Progenitor cell of endocrine pancreas (in vitro differentiated cells): ENCODE measurements at regions not wholly inside any gene's neighbourhood (a gene's known extent, or its start where the extent isn't known, plus 50 kb on each side); places are given as distances from the start of the nearest gene placed in this dataset.
"Not testable (repeated sequence)": the region's sequence is repeated elsewhere in the genome, so short reads cannot be mapped to it uniquely, and the experiment has no call there.

Source experiments
- DNase-seq: peaks from one replicate; pipeline ENCODE4 v3.0.0; 2021; ENCODE audit warnings: low spot score; ENCODE audit not compliant: unreplicated experiment
- H3K27ac Mint-ChIP-seq: 2 replicates; pipeline ENCODE4 v1.8.0; 2021; ENCODE audit warnings: mild to moderate bottlenecking, moderate library complexity, mixed read lengths
- H3K27me3 Mint-ChIP-seq: 2 replicates; pipeline ENCODE4 v1.8.0; 2021; ENCODE audit warnings: mixed read lengths
- H3K36me3 Mint-ChIP-seq: 2 replicates; pipeline ENCODE4 v1.8.0; 2022; ENCODE audit warnings: mixed read lengths; ENCODE audit not compliant: insufficient read depth
- H3K4me1 Mint-ChIP-seq: 2 replicates; pipeline ENCODE4 v1.8.0; 2021; ENCODE audit warnings: low read depth, mixed read lengths
- H3K4me3 Mint-ChIP-seq: 2 replicates; pipeline ENCODE4 v1.8.0; 2021; ENCODE audit warnings: low read depth, mild to moderate bottlenecking, moderate library complexity, mixed read lengths
- H3K9me3 Mint-ChIP-seq: 2 replicates; pipeline ENCODE4 v1.8.0; 2021; ENCODE audit warnings: low read depth, mixed read lengths
- TF ChIP-seq, protein P1 (sequence below): fragments of 200-600 bp; sonication (generic); IDR thresholded peaks from one replicate; pipeline ENCODE4 v1.5.0; 2021; ENCODE audit warnings: antibody characterized with exemption, mild to moderate bottlenecking; ENCODE audit not compliant: unreplicated experiment

- not testable (repeated sequence) for H3K27me3 Mint-ChIP-seq, DNase-seq, H3K4me3 Mint-ChIP-seq
- Mint-ChIP-seq H3K9me3 (peaks cover 10% of the 10 kb centered on the region), H3K27ac (peak overlapping the region; percentile 64), H3K4me1 (peaks cover 15% of the 10 kb centered on the region), H3K36me3 (peaks cover 10% of the 10 kb centered on the region)
Measured at GRCh38 chr3:32042867-32043266, 61.3 kb downstream of the ZNF860 start.

DNA sequence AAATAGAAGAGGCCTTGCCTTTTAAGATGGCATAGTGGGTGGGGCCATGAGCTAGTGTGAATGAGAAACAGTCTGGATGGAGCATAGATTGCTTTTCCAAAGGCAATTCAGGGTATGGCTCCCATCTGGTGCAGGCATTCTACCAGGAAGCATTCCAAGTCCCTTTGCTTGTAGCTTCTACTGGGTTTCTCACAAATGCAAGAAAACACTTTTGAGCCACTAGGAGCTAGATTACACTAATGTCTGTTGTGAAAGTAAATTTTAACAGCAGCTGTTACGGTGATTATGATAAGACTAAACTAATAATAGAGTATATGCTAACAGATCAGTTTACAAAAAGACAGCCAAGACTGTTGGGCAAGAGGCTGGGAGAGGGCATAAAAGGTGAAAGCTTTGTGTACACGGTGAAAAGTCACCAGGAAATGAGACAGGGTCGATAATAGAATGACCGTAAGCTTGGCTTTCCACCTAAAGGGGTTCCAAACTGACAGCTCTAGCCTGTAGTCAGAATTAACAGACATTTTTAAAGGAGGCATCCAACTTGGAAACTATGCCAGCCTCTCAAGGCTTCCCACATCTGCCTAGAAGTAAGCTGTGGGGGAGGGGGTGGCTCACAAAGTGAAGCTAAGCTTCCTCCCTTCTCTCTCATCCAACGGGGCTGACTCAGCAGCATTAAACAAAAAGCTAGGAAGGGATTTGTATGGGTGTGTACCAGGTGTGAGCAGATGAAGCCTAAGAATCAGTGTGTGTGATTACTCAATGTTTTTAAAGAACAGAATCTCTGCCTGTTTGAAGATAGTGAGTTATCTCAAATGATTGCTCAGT, 61.1 kb upstream of the GPD1L start:
- H3K4me3 Mint-ChIP-seq: no peak overlapping the region
- DNase-seq: peak; percentile 17
- H3K9me3 Mint-ChIP-seq: peaks cover 10% of the 10 kb centered on the region
- TF ChIP-seq, protein P1, sequence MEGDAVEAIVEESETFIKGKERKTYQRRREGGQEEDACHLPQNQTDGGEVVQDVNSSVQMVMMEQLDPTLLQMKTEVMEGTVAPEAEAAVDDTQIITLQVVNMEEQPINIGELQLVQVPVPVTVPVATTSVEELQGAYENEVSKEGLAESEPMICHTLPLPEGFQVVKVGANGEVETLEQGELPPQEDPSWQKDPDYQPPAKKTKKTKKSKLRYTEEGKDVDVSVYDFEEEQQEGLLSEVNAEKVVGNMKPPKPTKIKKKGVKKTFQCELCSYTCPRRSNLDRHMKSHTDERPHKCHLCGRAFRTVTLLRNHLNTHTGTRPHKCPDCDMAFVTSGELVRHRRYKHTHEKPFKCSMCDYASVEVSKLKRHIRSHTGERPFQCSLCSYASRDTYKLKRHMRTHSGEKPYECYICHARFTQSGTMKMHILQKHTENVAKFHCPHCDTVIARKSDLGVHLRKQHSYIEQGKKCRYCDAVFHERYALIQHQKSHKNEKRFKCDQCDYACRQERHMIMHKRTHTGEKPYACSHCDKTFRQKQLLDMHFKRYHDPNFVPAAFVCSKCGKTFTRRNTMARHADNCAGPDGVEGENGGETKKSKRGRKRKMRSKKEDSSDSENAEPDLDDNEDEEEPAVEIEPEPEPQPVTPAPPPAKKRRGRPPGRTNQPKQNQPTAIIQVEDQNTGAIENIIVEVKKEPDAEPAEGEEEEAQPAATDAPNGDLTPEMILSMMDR: no peak
- peak overlapping the region; percentile 87 for H3K27ac Mint-ChIP-seq
- H3K27me3 Mint-ChIP-seq: peaks cover 17% of the 10 kb centered on the region
- H3K4me1 Mint-ChIP-seq: peaks cover 15% of the 10 kb centered on the region
- peaks cover 13% of the 10 kb centered on the region for H3K36me3 Mint-ChIP-seq

DNA sequence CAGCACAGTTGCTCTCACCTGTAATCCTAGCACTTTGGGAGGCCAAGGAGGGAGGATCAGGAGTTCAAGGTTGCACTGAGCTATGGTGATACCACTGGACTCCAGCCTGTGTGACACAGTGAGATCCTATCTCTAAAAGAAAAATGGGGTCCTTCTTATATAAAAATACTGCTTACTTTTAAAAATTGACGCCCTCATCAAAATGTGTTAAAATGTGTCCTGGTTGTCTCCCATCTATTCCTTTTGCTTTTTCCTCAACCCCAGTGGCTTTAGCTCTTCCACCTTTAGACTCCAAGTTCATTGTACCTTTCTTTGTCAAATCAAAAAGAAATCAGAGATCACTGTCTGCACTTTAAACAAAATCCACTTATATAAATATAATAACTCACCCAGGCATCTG, 60.3 kb upstream of the GPD1L start:
- Mint-ChIP-seq H3K27me3 (peaks cover 22% of the 10 kb centered on the region), H3K4me1 (peaks cover 15% of the 10 kb centered on the region)
- TF ChIP-seq, protein P1: no peak

DNA sequence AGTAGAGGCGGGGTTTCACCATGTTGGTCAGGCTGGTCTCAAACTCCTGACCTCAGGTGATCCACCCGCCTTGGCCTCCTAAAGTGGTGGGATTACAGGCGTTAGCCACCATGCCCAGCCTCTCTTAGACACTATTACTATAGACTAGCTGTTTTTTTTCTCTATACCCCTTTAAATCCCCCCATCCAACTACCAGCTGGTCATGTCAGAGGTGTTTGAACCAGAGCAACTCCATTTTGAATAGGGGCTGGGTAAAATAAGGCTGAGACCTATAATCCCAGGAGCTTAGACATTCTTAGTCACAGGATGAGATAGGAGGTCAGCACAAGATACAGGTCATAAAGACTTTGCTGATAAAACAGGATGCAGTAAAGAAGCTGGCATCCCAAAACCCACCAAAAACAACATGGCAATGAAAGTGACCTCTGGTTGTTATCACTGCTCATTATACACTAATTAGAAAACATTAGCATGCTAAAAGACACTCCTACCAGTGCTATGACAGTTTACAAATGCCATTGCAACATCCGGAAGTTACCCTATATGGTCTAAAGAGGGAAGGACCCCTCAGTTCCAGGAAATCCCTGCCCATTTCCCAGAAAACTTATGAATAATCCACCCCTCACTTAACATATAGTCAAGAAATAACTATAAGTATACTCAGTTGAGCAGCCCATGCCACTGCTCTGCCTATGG, 57.8 kb upstream of the GPD1L start:
- H3K27me3 Mint-ChIP-seq: peaks cover 29% of the 10 kb centered on the region
- H3K9me3 Mint-ChIP-seq: no peaks in the 10 kb centered on the region
- peaks cover 18% of the 10 kb centered on the region for H3K4me1 Mint-ChIP-seq
- peaks cover 4% of the 10 kb centered on the region for H3K36me3 Mint-ChIP-seq
- H3K4me3 Mint-ChIP-seq: no peak overlapping the region
- H3K27ac Mint-ChIP-seq: no peak overlapping the region
- DNase-seq: no peak
- TF ChIP-seq, protein P1: no peak

More for the DNA sequence above, 60.3 kb upstream of the GPD1L start:
- peak overlapping the region; percentile 87 for H3K27ac Mint-ChIP-seq
- DNase-seq: no peak
- peaks cover 10% of the 10 kb centered on the region for H3K9me3 Mint-ChIP-seq
- H3K4me3 Mint-ChIP-seq: no peak overlapping the region
- peaks cover 13% of the 10 kb centered on the region for H3K36me3 Mint-ChIP-seq

DNA sequence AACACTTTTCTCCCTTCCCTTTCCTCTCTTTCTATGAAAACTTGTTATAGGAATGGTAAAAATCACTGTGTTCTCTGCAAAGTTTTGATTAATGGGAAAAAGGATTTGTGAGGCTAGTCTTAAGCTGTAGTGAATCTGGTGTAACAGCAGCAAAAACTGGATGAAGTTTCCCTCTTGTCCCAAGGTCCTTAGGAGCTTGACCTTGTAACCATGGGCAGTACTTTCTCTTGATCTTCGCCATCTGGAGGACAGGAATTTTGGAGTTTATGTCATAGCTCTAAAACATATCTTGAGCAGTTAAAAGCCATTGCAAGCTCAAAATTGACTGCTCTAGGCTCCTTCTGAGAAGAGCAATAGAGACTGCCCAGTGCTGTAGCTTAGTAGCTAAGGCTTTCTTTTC, 56.5 kb upstream of the GPD1L start:
- Mint-ChIP-seq H3K9me3 (no peaks in the 10 kb centered on the region), H3K27me3 (peaks cover 29% of the 10 kb centered on the region), H3K4me3 (no peak overlapping the region), H3K36me3 (peaks cover 4% of the 10 kb centered on the region), H3K27ac (no peak overlapping the region), H3K4me1 (peaks cover 18% of the 10 kb centered on the region)
- TF ChIP-seq, protein P1: no peak
- DNase-seq: no peak

DNA sequence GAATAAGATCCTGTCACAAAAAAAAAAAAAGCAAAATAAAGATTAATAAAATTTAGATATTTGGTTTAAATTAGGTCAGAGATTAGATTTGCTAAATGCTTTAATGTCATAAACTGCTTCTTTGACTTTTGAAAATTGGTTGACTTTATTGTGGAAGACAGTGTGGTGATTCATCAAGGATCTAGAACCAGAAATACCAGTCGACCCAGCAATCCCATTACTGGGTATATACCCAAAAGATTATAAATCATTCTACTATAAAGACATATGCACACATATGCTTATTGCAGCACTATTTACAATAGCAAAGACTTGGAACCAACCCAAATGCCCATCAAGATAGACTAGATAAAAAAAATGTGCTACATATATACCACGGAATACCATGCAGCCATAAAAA, 54.2 kb upstream of the GPD1L start:
- H3K27ac Mint-ChIP-seq: not testable (repeated sequence)

GRCh38 chr3:32052851-32053250, 53.6 kb upstream of the GPD1L start:
- H3K27ac Mint-ChIP-seq, H3K4me3 Mint-ChIP-seq, H3K4me1 Mint-ChIP-seq, DNase-seq, H3K36me3 Mint-ChIP-seq, H3K9me3 Mint-ChIP-seq: not testable (repeated sequence)
- peaks cover 29% of the 10 kb centered on the region for H3K27me3 Mint-ChIP-seq

More for the DNA sequence above, 54.2 kb upstream of the GPD1L start:
- not testable (repeated sequence) for H3K4me3 Mint-ChIP-seq, H3K9me3 Mint-ChIP-seq, H3K36me3 Mint-ChIP-seq, DNase-seq, H3K4me1 Mint-ChIP-seq
- peaks cover 29% of the 10 kb centered on the region for H3K27me3 Mint-ChIP-seq
